Upper lobe of left lung (tissue), 4 donors: ENCODE measurements at regions not wholly inside any gene's neighbourhood (a gene's known extent, or its start where the extent isn't known, plus 50 kb on each side); places are given as distances from the start of the nearest gene placed in this dataset.

Source experiments
- CTCF ChIP-seq, 6 experiments: fragments of 450-650 bp in 4 of 6; fragments of 200-600 bp in 2 of 6; sonication (generic) in 2 of 6; IDR thresholded peaks; one replicate each; pipeline ENCODE4 v1.5.1; 2016 to 2019; ENCODE audit warnings: antibody characterized with exemption in 6 of 6
- POLR2A ChIP-seq, 4 donors: fragments of 450-650 bp; IDR thresholded peaks; one replicate each; pipeline ENCODE4 v1.5.1; 2016 to 2017; ENCODE audit warnings: antibody characterized with exemption in 4 of 4, mild to moderate bottlenecking in 2 of 4

GRCh38 chr12:4011597-4011996 is 138.4 kb upstream of the PARP11 start:
- TF ChIP-seq POLR2A (IDR thresholded peaks at IDR 0.05) (peak in 2 of 4 donors; percentile 35), CTCF (IDR thresholded peaks at IDR 0.05) (no peak)
